ENCODE measurements at regions not wholly inside any gene's neighbourhood (a gene's known extent, or its start where the extent isn't known, plus 50 kb on each side); places are given as distances from the start of the nearest gene placed in this dataset.

GRCh38 chr10:118116715-118117449 lies 70.1 kb upstream of the RAB11FIP2 start:
- no peak overlapping the region for H3K4me3 ChIP-seq
- no peaks in the 10 kb centered on the region for H3K36me3 ChIP-seq
- no peaks in the 10 kb centered on the region for H3K9me3 ChIP-seq
- DNase-seq: no peak
- H3K27ac ChIP-seq: no peak overlapping the region
- intact Hi-C loops (cut with DNase I): no loop called here
- no peaks in the 10 kb centered on the region for H3K4me1 ChIP-seq
- no peak overlapping the region for H3K9ac ChIP-seq (ENCODE audit: low read depth in 2 of 2, low read length in 2 of 2)
- TF ChIP-seq, protein P1, sequence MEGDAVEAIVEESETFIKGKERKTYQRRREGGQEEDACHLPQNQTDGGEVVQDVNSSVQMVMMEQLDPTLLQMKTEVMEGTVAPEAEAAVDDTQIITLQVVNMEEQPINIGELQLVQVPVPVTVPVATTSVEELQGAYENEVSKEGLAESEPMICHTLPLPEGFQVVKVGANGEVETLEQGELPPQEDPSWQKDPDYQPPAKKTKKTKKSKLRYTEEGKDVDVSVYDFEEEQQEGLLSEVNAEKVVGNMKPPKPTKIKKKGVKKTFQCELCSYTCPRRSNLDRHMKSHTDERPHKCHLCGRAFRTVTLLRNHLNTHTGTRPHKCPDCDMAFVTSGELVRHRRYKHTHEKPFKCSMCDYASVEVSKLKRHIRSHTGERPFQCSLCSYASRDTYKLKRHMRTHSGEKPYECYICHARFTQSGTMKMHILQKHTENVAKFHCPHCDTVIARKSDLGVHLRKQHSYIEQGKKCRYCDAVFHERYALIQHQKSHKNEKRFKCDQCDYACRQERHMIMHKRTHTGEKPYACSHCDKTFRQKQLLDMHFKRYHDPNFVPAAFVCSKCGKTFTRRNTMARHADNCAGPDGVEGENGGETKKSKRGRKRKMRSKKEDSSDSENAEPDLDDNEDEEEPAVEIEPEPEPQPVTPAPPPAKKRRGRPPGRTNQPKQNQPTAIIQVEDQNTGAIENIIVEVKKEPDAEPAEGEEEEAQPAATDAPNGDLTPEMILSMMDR (IDR thresholded peaks at IDR 0.05): no peak
- no peaks in the 10 kb centered on the region for H3K27me3 ChIP-seq

- Histone ChIP-seq H3K9me3 (no peaks in the 10 kb centered on the region), H3K4me1 (no peaks in the 10 kb centered on the region), H3K36me3 (no peaks in the 10 kb centered on the region), H3K4me3 (no peak overlapping the region), H3K9ac (ENCODE audit: low read depth in 2 of 2, low read length in 2 of 2) (no peak overlapping the region), H3K27ac (no peak overlapping the region), H3K27me3 (no peaks in the 10 kb centered on the region)
- DNase-seq: no peak
- intact Hi-C loops (cut with DNase I): no loop called here
- TF ChIP-seq, protein P1 (IDR thresholded peaks at IDR 0.05): no peak
Observed at GRCh38 chr10:118116362-118116714, 69.6 kb upstream of the RAB11FIP2 start.

GRCh38 chr10:118115701-118116100 lies 69.0 kb upstream of the RAB11FIP2 start:
- no peak overlapping the region for H3K27ac ChIP-seq
- TF ChIP-seq, protein P1 (IDR thresholded peaks at IDR 0.05): no peak
- intact Hi-C loops (cut with DNase I): no loop called here

DNA sequence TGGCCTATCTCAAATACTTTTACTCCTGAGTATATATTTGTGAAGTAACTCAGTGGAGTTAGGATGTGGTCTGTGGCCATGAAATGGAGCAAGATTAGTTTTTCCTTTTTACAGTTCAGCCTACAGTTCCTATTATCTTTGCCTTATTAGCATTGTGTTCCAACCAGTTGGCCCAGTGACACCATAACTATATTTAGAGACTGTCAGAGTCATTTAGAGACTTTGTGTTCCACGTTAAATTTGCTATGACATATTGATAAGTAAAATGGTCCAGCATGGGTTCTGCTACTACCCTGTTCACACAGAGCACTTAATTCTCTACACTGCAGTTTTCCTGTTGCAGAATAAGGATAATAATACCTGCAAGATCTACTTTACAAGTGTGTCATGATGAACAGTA lies 68.3 kb upstream of the RAB11FIP2 start:
- no peak overlapping the region for H3K9ac ChIP-seq (ENCODE audit: low read depth in 2 of 2, low read length in 2 of 2)
- DNase-seq: no peak
- H3K27ac ChIP-seq: no peak overlapping the region
- no peaks in the 10 kb centered on the region for H3K27me3 ChIP-seq
- H3K4me3 ChIP-seq: no peak overlapping the region
- intact Hi-C loops (cut with DNase I): no loop called here
- TF ChIP-seq, protein P1 (IDR thresholded peaks at IDR 0.05): no peak
- no peaks in the 10 kb centered on the region for H3K36me3 ChIP-seq
- no peaks in the 10 kb centered on the region for H3K4me1 ChIP-seq
- H3K9me3 ChIP-seq: no peaks in the 10 kb centered on the region

More at GRCh38 chr10:118115701-118116100, 69.0 kb upstream of the RAB11FIP2 start:
- no peaks in the 10 kb centered on the region for H3K27me3 ChIP-seq
- no peak overlapping the region for H3K9ac ChIP-seq (ENCODE audit: low read depth in 2 of 2, low read length in 2 of 2)
- no peaks in the 10 kb centered on the region for H3K4me1 ChIP-seq
- H3K4me3 ChIP-seq: no peak overlapping the region
- DNase-seq: no peak
- no peaks in the 10 kb centered on the region for H3K36me3 ChIP-seq
- H3K9me3 ChIP-seq: no peaks in the 10 kb centered on the region

- H3K36me3 ChIP-seq: no peaks in the 10 kb centered on the region
- no peak for DNase-seq
- TF ChIP-seq, protein P1 (IDR thresholded peaks at IDR 0.05): no peak
- no peaks in the 10 kb centered on the region for H3K27me3 ChIP-seq
- intact Hi-C loops (cut with DNase I): no loop called here
- H3K9ac ChIP-seq (ENCODE audit: low read depth in 2 of 2, low read length in 2 of 2): no peak overlapping the region
- no peak overlapping the region for H3K4me3 ChIP-seq
- H3K4me1 ChIP-seq: no peaks in the 10 kb centered on the region
- H3K27ac ChIP-seq: no peak overlapping the region
- no peaks in the 10 kb centered on the region for H3K9me3 ChIP-seq
Observed at GRCh38 chr10:118112543-118113125, 65.9 kb upstream of the RAB11FIP2 start.

All from colonic mucosa (tissue), 4 donors.